Upper lobe of left lung (tissue), 4 donors: ENCODE measurements at regions not wholly inside any gene's neighbourhood (a gene's known extent, or its start where the extent isn't known, plus 50 kb on each side); places are given as distances from the start of the nearest gene placed in this dataset.

Experiments used
- CTCF ChIP-seq, 6 experiments: fragments of 450-650 bp in 4 of 6; fragments of 200-600 bp in 2 of 6; sonication (generic) in 2 of 6; IDR thresholded peaks; one replicate each; pipeline ENCODE4 v1.5.1; 2016 to 2019; ENCODE audit warnings: antibody characterized with exemption in 6 of 6
- EP300 ChIP-seq, 4 donors: sonication (generic); formaldehyde crosslinking; IDR thresholded peaks; one replicate each; pipeline ENCODE4 v1.5.1; 2017; ENCODE audit warnings: antibody characterized with exemption in 4 of 4, control low read depth in 2 of 4
- POLR2A ChIP-seq, 4 donors: fragments of 450-650 bp; IDR thresholded peaks; one replicate each; pipeline ENCODE4 v1.5.1; 2016 to 2017; ENCODE audit warnings: antibody characterized with exemption in 4 of 4, mild to moderate bottlenecking in 2 of 4
- POLR2AphosphoS5 ChIP-seq, 2 donors: sonication (generic); formaldehyde crosslinking; IDR thresholded peaks; one replicate each; pipeline ENCODE4 v1.5.1; 2017; ENCODE audit warnings: antibody characterized with exemption in 2 of 2

- TF ChIP-seq CTCF (IDR thresholded peaks at IDR 0.05) = no peak
- no peak for TF ChIP-seq EP300 (IDR thresholded peaks at IDR 0.05)
- TF ChIP-seq POLR2A (IDR thresholded peaks at IDR 0.05) = no peak
- TF ChIP-seq POLR2AphosphoS5 (IDR thresholded peaks at IDR 0.05) = no peak
Observed at GRCh38 chr20:57087102-57087501, 179.3 kb downstream of the BMP7 start.
